ENCODE measurements at regions not wholly inside any gene's neighbourhood (a gene's known extent, or its start where the extent isn't known, plus 50 kb on each side); places are given as distances from the start of the nearest gene placed in this dataset.

DNA sequence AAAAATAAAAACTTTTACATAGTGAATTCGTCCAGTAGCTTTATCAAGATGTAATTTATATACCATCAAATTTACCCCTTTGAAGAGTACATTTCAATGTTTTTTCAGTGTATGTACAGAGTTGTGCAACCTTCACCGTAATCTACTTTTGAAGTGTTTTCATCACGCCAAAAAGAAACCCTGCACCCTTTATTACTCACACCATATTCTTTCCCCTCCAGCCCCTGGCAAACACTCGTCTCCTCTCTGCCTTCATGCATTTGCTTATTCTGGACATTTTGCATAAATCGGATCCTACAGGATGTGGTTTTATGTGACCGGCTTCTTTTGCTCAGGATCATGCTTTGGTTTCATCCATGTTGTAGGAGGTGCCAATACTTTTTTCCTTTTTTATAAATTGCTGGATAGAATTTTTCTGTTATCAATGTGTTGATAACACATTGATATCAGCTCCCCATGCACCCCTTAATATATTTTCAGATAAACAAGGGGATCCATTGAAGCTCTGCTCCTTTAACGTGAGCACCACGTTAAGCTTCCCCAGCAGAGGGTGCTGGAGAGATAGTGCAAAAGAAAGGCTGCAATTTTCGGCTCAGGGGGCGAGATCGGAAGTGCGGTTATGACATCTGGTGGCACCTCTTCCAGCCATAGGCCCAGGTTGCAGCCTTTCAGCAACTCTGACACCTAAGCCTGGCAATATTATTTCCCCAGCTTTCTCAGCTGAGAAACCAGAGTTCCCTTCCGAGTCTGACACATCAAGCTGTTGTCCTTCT is 100.1 kb upstream of the VCX3B start:
- TF ChIP-seq, protein P1, sequence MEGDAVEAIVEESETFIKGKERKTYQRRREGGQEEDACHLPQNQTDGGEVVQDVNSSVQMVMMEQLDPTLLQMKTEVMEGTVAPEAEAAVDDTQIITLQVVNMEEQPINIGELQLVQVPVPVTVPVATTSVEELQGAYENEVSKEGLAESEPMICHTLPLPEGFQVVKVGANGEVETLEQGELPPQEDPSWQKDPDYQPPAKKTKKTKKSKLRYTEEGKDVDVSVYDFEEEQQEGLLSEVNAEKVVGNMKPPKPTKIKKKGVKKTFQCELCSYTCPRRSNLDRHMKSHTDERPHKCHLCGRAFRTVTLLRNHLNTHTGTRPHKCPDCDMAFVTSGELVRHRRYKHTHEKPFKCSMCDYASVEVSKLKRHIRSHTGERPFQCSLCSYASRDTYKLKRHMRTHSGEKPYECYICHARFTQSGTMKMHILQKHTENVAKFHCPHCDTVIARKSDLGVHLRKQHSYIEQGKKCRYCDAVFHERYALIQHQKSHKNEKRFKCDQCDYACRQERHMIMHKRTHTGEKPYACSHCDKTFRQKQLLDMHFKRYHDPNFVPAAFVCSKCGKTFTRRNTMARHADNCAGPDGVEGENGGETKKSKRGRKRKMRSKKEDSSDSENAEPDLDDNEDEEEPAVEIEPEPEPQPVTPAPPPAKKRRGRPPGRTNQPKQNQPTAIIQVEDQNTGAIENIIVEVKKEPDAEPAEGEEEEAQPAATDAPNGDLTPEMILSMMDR (IDR thresholded peaks at IDR 0.05) = peak in 3 of 6 experiments; percentile 31 to 50 (median 32)
- TF ChIP-seq POLR2A (IDR thresholded peaks at IDR 0.05) = no peak

Data from upper lobe of left lung (tissue), 4 donors.